Activated T-helper 1 cell treated with anti-CD3 and anti-CD28 coated beads, Interleukin-2, amount 50 U/mL, for 16 hours (primary cell): ENCODE measurements at regions not wholly inside any gene's neighbourhood (a gene's known extent, or its start where the extent isn't known, plus 50 kb on each side); places are given as distances from the start of the nearest gene placed in this dataset.
"Not testable (repeated sequence)": the region's sequence is repeated elsewhere in the genome, so short reads cannot be mapped to it uniquely, and the experiment has no call there.

Experiments
- DNase-seq, 2 donors: peaks; one replicate each; pipeline ENCODE4 v3.0.0-alpha.2; 2020; ENCODE audit warnings: low read depth in 1 of 2, low spot score in 1 of 2

GRCh38 chr14:49946320-49947141 lies 53.6 kb downstream of the ARF6 start:
- DNase-seq = no peak

- DNase-seq = no peak
These were observed 54.6 kb downstream of the ARF6 start for GRCh38 chr14:49947506-49947905.

- DNase-seq = no peak
These were observed 57.7 kb downstream of the ARF6 start for GRCh38 chr14:49950275-49951228.

DNA sequence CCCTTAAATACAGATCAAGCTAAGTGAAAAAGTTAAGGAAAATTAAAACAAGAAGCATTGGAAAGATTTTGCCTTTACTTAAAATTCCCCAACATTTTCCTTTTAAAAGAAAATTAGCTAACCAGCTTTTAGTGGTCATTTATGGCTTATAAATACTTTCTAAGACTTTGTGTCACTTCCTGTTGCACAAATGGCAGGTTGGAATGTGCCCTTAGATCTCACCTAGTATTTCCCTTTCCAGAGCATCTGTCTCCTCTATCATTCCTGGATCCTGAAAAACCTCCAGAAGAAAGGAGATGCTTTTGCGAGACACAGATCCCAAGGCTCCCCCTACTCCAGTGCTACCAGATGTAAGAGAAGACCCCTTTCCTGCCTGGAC lies 58.3 kb downstream of the ARF6 start:
- DNase-seq = no peak

- no peak for DNase-seq
These were observed 58.9 kb downstream of the ARF6 start for GRCh38 chr14:49951691-49952345.

GRCh38 chr14:49953196-49953595 lies 60.3 kb downstream of the ARF6 start:
- no peak for DNase-seq

GRCh38 chr14:49954171-49954631 lies 61.3 kb downstream of the ARF6 start:
- no peak for DNase-seq

DNA sequence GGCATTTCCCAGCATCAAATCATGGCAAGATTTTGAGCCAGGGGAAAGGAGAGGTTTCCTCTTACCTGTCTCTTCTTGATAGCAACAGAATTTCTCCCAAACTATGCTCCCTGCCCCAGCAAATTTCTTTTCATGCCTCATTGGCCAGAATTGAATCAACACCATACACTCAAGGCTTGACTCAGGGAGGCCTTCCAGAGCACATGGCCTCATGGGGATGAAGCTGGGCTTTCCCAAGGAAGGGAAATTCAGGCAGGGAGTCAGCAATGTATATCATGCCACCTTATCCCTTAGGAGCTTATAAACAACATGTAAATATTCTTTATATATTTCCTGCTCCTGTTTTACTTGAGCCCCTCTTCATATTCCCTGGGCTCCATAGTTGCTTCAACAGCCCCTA lies 62.1 kb downstream of the ARF6 start:
- DNase-seq = no peak

DNA sequence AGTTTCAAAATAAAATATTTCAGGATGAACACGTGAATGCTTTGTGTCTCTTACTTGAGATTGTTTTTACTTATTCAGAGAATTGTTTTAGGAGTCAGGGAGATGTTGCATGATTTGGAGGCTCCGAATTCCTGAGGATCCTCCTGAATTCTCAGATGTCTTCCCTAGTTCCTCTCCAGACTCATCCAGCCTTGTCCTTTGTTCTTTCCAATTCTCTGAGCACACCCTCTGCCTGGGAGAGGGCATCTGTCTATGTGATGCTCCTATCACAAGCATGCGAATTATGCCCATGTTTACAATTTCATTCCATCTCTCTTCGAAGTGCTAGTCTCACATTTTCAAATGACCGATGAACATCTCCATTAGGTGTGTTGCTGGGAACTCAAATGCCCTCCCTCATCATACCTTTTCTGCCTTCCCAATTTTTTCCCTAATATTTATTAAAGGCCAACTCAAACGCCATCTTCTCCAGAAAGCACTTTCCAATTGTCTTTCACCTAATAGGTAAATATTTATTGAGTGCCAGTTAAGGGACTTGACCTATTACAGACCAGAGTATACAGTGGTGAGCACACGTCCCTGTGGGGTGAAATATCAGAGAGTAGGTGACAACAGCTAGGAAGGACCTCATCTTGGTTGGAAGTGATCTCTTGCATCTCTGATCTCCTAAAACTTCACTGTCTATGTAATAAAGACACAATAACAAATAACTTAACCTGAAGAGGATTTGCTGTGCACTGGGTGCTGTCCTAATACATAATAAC lies 64.4 kb downstream of the ARF6 start:
- no peak for DNase-seq

DNA sequence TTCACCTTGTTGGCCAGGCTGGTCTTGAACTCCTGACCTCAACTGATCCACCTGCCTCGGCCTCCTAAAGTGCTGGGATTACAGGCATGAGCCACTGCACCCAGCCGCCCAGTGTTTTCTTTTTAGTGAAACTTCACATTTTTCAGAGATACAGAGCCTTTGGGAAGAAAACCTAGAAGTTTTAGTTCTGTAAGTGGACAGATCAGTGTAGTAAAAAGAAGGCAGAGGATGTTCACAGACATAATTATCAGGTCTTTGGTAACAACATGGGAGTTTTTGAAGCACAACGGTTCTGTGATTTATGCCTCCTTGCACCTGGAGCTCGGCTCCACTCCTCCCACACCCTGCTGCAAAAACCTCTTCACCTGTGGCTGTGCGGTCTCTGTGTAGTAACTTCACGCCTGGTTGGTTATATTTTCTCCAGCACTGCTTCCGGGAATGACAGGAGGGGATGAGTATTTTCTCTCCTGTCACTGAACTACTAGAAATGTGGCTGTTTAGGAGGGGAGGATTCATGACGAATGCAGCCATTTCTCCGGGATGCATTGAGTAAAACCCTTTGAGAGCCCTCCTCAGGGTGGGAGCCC lies 67.0 kb downstream of the ARF6 start:
- DNase-seq = no peak

DNA sequence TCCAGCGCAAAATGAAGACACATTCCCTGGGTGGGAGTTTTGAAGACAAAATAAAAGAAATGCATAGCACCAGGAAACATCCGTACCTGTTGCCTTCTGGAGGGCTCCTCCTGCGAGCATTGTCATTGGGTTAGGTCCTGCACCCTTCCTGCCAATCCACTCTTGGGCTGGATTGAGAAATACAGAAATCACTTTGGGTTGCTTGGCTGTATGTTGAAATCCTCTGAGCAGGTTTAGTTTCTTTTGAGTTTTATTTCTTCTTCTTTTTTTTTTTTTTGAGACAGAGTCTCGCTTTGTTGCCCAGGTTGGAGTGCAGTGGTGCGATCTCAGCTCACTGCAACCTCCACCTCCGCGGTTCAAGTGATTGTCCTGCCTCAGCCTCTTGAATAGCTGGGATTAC lies 67.6 kb downstream of the ARF6 start:
- no peak for DNase-seq

- DNase-seq = no peak
These were observed 68.7 kb downstream of the ARF6 start for GRCh38 chr14:49961270-49962222.

DNA sequence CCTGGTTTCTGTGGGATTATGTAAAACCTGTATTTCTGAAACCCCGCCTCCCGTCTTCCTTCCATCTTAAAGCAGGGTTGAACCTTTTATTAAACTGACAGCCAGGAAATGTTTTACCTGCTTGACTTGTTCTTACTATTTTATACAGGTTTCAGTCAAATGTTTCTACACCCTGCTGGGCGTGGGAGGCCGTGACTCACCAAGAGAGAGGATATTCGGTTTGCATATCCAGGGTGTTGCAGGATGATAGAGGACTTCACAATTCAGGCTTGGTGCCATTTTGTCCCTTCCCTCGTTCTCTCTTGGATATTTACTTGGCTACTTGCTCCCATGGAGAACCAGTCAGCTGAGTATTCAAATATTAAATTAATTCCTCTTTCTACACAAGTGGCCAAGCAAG lies 69.7 kb downstream of the ARF6 start:
- peak in 1 of 2 donors; percentile 36 for DNase-seq

DNA sequence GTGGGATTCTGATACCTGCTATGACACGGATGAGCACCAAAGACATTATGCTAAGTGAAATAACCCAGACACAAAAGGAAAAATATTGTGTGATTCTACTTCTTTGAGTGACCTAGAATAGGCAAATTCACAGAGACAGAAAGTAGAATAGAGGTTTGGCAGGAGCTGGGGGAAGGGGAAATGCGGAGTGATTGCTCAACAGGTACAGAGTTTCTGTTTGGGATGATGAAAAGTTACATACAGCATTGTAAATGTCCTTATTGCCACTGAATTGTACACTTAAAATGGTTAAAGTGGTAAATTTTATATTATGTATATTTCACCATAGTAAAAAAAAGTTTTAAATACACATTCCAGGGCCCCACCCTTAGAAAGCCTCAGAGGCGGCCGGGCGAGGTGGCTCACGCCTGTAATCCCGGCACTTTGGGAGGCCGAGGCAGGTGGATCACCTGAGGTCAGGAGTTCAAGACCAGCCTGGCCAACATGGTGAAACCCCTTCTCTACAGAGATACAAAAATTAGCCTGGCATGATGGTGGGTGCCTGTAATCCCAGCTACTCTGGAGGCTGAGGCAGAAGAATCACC lies 72.3 kb downstream of the ARF6 start:
- not testable (repeated sequence) for DNase-seq

DNA sequence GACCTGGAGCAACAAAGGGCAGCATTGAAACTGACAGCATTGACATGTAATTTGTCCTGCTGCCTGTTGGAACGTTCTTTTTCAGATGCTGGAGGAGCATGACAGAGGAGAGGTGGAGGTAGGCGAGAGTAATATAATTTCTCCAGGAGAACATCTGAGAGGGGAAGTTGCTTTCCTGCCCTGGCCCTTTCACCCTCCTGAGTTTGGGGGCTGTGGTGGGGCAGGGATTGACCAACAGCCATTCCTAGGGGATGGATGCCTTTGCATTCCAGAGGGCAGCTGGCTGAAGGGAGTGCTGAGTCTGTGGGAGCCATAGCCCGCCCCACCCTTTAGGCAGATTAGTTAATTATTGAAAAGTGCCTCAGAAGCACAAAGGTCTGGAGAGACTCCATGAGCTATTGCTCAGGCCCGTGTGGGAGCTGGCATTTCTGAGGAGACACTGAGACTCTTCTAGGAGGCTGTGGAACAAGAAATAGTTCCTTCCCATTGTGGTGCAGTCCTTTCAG lies 73.5 kb downstream of the ARF6 start:
- no peak for DNase-seq

DNA sequence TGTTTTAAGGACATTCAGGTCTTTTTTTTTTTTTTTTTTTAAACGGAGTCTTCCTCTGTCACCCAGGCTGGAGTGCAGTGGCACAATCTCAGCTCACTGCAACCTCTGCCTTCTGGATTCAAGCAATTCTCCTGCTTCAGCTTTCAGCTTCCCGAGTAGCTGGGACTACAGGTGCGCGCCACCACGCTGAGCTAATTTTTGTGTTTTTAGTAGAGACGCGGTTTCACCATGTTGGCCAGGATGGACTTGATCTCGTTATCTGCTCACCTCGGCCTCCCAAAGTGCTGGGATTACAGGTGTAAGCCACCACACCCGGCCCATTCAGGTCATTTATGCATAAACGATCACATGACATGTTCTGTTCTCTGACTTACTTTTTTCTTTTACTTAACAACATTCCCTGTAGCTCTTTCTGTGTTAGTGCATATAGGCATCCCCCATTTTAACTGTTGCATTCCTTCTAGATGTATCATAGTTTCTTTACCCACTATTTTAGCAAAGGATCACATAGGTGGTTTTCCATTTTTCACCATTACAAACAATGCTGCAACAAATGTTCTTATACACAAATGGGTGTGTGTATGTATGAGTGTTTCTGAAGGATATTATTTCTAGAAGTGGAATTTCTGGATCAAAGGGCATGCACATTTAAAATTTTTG lies 74.2 kb downstream of the ARF6 start:
- no peak for DNase-seq

GRCh38 chr14:49969961-49970360 lies 77.1 kb downstream of the ARF6 start:
- DNase-seq = no peak

- DNase-seq = no peak
These were observed 77.7 kb downstream of the ARF6 start for GRCh38 chr14:49970474-49971147.
